HG02852 (cell line): ENCODE measurements at regions not wholly inside any gene's neighbourhood (a gene's known extent, or its start where the extent isn't known, plus 50 kb on each side); places are given as distances from the start of the nearest gene placed in this dataset.
"Not testable (repeated sequence)": the region's sequence is repeated elsewhere in the genome, so short reads cannot be mapped to it uniquely, and the experiment has no call there.

Experiments used
- ATAC-seq: cut with Tn5 transposase; IDR thresholded peaks from one replicate; pipeline ENCODE4 v1.9.1; 2021; ENCODE audit warnings: mild to moderate bottlenecking, moderate library complexity; ENCODE audit not compliant: unreplicated experiment

GRCh38 chr1:72969461-72969860, 687.1 kb upstream of the NEGR1 start:
- ATAC-seq, result no peak

GRCh38 chr1:72954943-72955342, 672.6 kb upstream of the NEGR1 start:
- ATAC-seq, result no peak

DNA sequence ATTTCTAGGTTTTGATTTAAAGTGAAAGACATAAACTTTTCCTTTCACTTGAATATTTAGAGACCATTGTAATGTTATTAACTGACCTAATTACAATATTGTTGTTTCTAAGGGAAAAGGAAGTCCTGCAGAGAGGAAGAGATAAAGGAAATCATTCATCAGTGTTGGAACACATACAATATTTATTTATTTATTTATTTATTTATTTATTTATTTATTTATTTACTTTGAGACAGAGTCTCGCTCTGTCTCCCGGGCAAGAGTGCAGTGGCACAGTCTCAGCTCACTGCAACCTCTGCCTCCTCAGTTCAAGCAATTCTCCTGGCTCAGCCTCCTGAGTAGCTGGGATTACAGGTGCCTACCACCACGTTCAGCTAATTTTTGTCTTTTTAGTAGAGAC, 668.6 kb upstream of the NEGR1 start:
- ATAC-seq, result not testable (repeated sequence)

- no peak for ATAC-seq
These were observed 664.7 kb upstream of the NEGR1 start for GRCh38 chr1:72946903-72947499.

DNA sequence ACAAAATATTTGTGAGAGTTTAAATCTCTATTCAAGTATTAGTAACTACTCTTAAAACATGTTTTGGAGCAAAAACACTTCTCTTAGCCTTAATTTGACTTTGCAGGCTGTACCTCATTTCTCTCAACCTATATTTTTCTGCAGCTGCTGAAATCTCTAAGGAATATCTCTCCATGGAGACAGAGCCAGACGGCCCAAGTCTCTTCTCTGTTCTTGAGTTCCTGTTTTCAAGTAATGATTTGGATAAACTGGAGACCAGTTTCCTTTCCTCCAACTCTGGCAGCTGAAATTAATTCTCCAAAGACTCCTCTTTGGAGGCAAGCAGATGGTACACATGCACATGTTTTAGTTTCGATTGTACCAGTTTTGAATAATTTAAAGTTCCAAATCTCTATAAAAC, 659.7 kb upstream of the NEGR1 start:
- ATAC-seq, result no peak

GRCh38 chr1:72938408-72938807, 656.1 kb upstream of the NEGR1 start:
- no peak for ATAC-seq

- no peak for ATAC-seq
These were observed 655.6 kb upstream of the NEGR1 start for GRCh38 chr1:72937905-72938304.

- ATAC-seq, result no peak
These were observed 654.6 kb upstream of the NEGR1 start for GRCh38 chr1:72936942-72937341.

GRCh38 chr1:72936151-72936740, 653.9 kb upstream of the NEGR1 start:
- ATAC-seq, result no peak

DNA sequence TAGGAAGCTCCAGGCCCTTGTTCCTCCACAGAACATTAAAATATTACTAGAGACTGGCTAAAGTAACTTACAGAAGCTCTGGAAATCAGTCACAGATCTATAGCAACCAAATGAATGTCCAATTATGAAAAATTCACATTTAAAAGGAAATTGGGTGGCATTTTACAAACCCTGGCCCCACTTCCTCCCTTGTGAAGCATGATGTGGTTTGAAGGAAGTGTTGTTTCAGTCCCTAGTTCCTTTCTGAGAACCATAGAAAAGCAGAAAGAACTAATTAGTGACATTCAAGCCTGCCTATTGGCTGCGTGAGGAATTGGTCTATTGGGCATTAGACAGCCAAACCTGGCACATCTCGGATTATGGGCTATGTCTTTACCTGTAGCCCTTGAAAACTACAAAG, 649.7 kb upstream of the NEGR1 start:
- no peak for ATAC-seq

- ATAC-seq, result no peak
These were observed 648.2 kb upstream of the NEGR1 start for GRCh38 chr1:72930528-72930927.

DNA sequence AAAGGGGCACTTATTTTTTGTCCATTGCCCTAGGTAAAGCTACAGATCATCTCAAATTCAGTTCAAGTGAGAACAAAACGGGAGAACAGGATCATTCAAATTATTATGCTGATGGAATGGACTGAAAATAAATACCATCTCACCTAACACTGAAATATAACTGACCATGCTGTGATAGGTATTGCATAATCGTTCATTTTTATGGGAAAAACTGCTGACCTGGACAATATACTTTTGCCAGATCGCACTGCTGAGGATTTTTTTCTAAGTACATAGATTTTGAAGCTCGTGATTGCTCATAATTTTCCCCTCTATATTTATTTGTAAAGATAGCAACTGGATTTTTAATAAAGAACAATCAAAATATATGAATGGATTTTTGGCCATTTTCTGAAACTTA, 636.6 kb upstream of the NEGR1 start:
- no peak for ATAC-seq

GRCh38 chr1:72917920-72918319, 635.6 kb upstream of the NEGR1 start:
- no peak for ATAC-seq

DNA sequence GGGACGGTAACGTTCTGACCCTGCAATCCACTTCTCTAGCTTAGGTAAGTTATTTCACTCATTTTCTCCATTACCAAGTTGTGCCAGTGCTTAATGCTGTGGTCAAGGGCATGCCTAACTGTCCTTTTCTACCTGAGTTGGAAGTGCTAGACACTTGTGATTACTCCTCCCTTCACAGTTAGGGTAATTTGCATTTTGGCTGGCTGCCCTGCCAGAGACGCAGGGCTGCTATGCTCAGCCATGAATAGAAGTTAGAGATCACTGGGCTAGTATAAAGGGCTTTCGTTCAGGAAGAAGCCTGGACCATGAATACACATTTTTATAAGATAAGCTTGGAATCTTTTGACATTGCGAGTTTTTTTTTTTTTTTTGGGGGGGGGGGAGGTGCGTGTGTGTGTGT, 633.2 kb upstream of the NEGR1 start:
- ATAC-seq, result no peak

DNA sequence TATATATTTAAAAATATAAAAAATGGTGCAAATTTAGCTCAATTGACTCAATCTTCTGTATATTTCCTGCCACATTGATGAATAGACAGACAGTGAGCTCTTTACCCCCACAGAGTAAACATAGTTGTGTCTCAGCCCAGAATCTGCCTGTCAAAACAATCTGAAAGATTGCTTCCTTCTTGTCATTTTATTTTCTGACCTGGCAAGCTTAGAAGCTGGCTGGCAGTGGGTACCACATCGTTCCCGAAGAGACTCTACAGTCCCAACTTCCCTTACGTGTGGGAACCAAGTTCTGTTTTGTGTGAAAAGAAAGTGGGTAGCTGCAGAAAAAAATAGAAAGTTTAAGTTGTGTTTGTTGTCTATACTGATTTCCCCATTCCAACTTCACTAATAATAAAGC, 629.3 kb upstream of the NEGR1 start:
- no peak for ATAC-seq

GRCh38 chr1:72896256-72896655, 613.9 kb upstream of the NEGR1 start:
- ATAC-seq, result no peak

- no peak for ATAC-seq
These were observed 610.1 kb upstream of the NEGR1 start for GRCh38 chr1:72892461-72892860.

DNA sequence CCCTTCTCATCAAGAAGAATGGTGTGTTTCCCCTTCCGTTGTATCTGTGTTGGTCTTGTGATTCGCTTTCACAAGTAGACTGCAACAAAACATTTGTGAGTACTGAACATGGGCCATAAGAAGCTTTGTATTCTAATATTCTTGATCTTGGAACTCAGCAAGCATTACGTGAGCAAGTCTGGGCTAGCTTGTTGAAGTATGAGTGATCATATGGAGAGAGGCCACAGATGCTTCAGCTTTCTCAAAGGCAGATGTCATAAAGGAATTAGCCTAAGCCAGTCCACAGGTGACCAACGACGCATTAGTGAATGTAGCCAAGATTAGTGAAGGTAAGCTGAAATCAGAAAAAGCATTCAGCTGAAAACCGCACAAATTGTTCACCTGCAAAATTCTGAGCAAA, 609.6 kb upstream of the NEGR1 start:
- ATAC-seq, result no peak

- no peak for ATAC-seq
These were observed 603.5 kb upstream of the NEGR1 start for GRCh38 chr1:72885841-72886240.

DNA sequence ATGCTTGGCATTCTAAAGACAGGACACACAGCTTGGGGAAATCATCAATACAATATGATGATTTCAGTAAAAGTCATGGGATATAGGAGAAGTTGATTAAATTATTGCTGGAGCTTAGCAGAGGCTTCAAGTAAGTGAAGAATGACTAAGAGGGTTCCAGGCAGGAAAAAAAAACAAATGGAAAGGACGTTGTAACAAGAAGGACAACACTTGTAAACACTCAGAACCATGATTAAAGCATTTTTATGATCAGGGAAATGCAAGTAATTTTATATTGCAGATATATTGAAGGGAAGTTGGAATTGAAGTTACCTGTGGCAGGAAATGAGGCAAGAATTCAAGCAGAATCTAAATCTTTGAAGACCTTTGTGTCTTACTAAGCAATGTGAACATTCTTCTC, 602.7 kb upstream of the NEGR1 start:
- ATAC-seq, result no peak

DNA sequence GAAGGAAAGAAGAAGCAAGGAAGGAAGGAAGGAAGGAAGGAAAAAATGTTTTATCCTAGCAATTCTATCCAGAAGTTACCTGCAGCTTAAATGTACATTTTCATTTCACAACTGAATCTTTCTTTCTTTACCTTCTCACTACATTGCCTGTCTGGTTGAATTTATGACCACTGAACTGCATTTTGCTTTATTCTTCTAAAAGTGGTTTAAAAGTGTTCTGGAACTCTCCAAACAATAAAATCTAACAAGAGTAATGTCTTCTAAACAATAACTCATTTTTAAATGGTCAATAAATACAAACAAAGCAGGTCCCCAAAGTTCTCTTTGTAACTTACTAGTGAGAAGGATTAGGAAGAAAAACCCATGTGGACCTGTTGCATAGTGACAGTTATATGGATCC, 587.5 kb upstream of the NEGR1 start:
- ATAC-seq, result no peak

- ATAC-seq, result no peak
These were observed 587.1 kb upstream of the NEGR1 start for GRCh38 chr1:72869441-72869840.

DNA sequence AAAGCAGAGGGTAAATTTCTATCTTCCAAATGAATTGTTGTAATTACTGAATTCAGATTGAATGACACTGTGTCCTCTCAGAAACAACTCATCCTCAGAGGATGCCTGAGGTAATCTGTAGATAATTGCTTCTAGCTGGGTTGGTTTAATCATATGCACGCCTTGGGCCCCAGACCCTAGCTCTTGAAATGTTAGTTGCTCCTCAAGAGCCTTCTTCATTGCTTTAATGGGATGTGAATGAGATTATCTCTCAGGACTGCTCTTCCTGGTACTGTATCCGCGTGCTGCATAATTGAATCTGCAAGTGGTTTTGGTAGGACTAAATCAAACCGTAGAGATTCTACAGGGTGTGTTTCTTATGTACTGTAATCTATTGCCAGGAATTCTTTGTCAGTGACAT, 569.3 kb upstream of the NEGR1 start:
- no peak for ATAC-seq
